ENCODE measurements at regions not wholly inside any gene's neighbourhood (a gene's known extent, or its start where the extent isn't known, plus 50 kb on each side); places are given as distances from the start of the nearest gene placed in this dataset.

DNA sequence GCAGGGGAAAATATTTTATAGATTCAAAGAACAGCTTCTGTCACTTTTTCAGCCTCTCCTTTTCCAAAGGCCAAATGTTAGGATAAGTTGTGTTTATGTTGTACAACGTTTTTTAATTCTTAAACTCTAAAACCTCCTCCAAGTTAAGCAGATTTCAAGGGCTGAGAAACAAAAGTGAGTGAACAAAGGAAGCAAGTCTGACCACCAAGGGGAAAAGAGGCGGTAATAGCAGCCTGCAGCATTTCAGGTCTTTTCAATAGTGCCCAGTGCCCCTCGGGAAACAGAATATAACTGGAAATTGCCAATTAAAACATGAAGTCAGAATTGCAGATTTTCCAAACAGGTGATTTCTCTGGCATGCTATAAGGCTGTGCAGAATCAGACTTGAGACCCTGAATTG is 510.0 kb upstream of the HTR2C start:
- TF ChIP-seq, protein P1, sequence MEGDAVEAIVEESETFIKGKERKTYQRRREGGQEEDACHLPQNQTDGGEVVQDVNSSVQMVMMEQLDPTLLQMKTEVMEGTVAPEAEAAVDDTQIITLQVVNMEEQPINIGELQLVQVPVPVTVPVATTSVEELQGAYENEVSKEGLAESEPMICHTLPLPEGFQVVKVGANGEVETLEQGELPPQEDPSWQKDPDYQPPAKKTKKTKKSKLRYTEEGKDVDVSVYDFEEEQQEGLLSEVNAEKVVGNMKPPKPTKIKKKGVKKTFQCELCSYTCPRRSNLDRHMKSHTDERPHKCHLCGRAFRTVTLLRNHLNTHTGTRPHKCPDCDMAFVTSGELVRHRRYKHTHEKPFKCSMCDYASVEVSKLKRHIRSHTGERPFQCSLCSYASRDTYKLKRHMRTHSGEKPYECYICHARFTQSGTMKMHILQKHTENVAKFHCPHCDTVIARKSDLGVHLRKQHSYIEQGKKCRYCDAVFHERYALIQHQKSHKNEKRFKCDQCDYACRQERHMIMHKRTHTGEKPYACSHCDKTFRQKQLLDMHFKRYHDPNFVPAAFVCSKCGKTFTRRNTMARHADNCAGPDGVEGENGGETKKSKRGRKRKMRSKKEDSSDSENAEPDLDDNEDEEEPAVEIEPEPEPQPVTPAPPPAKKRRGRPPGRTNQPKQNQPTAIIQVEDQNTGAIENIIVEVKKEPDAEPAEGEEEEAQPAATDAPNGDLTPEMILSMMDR (IDR thresholded peaks at IDR 0.05) = no peak
- no peak for TF ChIP-seq POLR2AphosphoS5 (IDR thresholded peaks at IDR 0.05)
- no peak for TF ChIP-seq POLR2A (IDR thresholded peaks at IDR 0.05)

Data from prostate gland (tissue), 2 donors.